Cardiac fibroblast (primary cell): ENCODE measurements at regions not wholly inside any gene's neighbourhood (a gene's known extent, or its start where the extent isn't known, plus 50 kb on each side); places are given as distances from the start of the nearest gene placed in this dataset.
A peak's percentile ranks its signal among the peaks of the same experiment; 100 is the strongest.
"Not testable (repeated sequence)": the region's sequence is repeated elsewhere in the genome, so short reads cannot be mapped to it uniquely, and the experiment has no call there.

Experiments used
- DNase-seq, 2 donors: peaks; one replicate each; pipeline versions ENCODE4 v3.0.0 to v3.0.0-alpha.2; 2010; ENCODE audit warnings: low read depth in 2 of 2
- H3K4me3 ChIP-seq, 2 donors: replicated peaks in 1 of 2; 1 replicate in 1 of 2; 2 replicates in 1 of 2; pipeline ENCODE4 v1.5.1; 2011; ENCODE audit warnings: low read depth in 2 of 2, low read length in 2 of 2, mild to moderate bottlenecking in 2 of 2, moderate library complexity in 1 of 2
- TF ChIP-seq, protein P1 (sequence below): IDR thresholded peaks from one replicate; pipeline ENCODE4 v1.5.1; 2011; ENCODE audit warnings: low read depth, mild to moderate bottlenecking, low read length, inconsistent platforms

DNA sequence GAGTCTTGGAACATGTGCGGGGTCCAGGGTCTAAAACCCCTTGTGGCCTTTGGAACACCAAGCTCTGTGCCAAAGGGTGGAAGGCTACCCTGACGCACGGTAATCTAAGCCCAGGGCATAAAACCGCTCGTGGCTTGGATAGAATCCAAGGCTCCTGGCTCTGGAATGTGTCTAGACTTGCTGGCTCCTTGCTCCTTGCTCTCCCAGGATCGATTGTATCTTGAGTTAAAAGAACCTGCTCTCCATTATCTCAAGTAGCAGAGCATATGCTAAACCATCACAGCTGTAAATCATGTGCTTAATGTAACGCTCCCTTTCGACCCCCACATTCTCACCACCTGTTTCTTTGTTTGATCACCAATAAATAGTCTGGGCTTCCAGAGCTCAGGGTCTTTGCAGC is 50.3 kb downstream of the TLCD4 start:
- not testable (repeated sequence) for H3K4me3 ChIP-seq
- DNase-seq: peak; percentile 21 to 33

DNA sequence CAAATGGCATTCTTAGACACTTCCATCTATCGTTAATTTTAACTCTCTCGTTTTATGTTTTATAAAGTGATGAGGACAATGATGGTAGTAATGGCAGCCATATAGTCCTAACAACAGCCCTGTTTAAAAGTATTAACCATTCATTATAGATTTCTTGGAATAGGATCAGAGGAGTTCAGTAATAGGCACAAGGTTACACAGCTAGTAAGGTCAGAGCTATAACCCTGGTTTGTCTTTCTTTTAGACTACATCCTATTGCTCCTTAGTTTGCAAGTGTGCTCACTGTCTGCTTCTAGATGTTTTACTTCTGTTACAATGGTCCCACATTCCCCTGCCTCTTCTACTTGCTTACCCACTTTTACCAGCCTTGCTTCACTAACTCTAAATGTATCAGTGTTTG is 50.9 kb downstream of the TLCD4 start:
- no peak for DNase-seq
- no peak overlapping the region for H3K4me3 ChIP-seq
- TF ChIP-seq, protein P1, sequence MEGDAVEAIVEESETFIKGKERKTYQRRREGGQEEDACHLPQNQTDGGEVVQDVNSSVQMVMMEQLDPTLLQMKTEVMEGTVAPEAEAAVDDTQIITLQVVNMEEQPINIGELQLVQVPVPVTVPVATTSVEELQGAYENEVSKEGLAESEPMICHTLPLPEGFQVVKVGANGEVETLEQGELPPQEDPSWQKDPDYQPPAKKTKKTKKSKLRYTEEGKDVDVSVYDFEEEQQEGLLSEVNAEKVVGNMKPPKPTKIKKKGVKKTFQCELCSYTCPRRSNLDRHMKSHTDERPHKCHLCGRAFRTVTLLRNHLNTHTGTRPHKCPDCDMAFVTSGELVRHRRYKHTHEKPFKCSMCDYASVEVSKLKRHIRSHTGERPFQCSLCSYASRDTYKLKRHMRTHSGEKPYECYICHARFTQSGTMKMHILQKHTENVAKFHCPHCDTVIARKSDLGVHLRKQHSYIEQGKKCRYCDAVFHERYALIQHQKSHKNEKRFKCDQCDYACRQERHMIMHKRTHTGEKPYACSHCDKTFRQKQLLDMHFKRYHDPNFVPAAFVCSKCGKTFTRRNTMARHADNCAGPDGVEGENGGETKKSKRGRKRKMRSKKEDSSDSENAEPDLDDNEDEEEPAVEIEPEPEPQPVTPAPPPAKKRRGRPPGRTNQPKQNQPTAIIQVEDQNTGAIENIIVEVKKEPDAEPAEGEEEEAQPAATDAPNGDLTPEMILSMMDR: no peak

DNA sequence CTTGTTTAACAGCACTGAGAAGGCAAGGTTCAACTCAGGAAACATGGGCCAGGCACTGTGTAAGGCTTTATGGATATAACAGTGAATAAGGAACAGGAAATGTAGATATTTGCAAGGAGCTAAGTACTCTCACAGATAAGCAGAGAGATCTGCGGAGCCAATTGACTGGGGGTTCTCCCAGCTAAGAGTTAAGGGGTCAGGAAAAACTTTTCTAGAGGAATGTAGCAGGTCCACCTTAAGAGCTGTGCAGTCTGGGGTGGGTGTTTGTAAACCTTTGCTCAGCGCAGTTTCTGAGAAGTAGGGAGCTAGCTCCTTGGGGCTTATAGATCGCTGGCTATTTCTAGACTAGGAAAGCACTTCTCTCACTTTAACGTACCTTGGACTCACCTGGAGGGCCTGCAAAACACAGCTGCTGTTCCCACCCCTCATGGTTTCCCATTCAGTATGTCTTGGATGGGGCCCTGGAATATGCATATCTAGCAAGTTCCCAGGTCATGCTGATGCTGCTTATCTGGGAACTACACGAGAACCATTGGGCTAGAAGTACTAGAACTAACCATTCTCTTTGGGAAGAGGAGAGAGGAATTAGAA is 51.7 kb downstream of the TLCD4 start:
- no peak for DNase-seq
- TF ChIP-seq, protein P1: no peak
- H3K4me3 ChIP-seq: no peak overlapping the region

DNA sequence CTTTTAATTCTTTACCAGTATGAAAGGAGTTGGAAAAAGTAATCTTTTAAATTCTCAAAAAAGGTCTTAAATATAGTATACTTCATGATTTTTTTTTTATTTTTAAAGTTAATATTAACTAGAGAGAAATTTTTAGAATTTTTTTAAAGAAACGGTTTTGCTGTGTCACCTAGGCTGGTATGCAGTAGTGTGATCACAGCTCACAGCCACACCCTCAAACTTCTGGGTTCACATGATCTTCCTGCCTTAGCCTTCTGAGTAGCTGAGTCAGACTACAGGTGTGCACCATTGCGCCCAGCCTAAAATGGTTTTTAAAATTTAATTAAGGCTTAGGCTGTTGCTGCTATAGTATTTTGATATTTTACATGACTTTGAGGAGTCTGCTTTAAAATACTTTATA is 52.4 kb downstream of the TLCD4 start:
- no peak overlapping the region for H3K4me3 ChIP-seq
- TF ChIP-seq, protein P1: no peak
- DNase-seq: peak in 1 of 2 donors; percentile 6

DNA sequence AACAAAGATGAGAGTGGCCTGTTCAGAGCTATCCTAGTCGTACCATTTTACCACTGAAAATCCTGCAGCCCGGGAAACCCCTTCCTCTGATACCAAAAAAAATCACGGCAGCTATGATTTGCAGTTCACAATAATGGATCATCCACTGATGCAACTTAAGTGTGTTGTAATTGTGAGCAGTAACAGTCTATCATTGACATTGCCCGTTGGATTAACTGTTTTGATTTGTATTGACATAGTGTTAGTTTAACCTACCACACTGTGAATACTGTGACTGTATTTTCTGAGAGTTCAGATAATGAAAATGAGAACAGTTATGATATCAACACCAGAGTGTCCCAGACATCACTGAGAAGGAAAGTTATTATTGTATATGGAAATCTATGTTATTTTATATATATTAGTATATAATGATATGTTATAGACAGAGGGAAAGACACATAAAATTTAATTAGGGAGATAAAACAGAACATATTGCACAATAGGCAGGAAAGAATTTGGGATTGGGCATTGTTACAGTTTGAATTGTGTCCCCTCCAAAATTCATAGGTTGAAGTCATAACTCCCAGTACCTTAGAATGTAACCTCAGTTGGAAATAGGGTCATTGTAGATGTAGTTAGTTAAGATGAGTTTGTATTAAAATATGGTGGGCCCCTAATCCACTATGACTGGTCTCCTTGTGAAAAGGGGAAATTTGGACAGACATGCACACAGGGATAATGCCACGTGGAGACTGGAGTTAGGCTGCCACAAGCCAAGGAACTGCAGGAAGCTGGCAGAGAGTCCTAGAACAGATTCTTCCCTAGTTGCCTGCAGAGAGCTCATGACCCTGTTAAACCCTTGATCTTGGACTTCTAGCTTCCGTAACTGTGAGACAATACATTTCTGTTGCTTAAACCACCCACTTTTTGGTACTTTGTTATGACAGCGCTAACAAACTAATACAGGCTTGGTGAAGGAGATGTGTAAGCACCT is 54.4 kb downstream of the TLCD4 start:
- TF ChIP-seq, protein P1: no peak
- DNase-seq: no peak
- no peak overlapping the region for H3K4me3 ChIP-seq

DNA sequence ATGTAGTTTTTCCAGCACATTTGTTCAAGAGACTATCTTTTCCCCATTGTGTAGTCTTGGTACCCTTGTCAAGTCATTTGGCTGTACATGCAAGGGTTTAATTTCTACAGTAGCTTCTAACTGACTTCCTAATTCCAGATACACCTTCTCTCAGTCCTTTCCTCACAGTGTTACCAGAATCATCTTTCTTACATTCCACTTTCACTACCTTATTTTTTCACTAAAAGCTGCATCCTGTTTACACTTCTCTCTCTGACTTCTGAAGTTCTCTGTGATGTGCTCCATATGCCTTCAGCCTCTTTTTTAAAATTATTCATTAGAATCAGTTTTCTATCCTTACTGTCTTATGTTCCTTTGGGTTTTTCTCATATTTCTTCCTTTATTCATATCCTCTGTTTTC is 57.1 kb upstream of the RWDD3 start:
- DNase-seq: no peak
- no peak overlapping the region for H3K4me3 ChIP-seq
- TF ChIP-seq, protein P1: no peak

DNA sequence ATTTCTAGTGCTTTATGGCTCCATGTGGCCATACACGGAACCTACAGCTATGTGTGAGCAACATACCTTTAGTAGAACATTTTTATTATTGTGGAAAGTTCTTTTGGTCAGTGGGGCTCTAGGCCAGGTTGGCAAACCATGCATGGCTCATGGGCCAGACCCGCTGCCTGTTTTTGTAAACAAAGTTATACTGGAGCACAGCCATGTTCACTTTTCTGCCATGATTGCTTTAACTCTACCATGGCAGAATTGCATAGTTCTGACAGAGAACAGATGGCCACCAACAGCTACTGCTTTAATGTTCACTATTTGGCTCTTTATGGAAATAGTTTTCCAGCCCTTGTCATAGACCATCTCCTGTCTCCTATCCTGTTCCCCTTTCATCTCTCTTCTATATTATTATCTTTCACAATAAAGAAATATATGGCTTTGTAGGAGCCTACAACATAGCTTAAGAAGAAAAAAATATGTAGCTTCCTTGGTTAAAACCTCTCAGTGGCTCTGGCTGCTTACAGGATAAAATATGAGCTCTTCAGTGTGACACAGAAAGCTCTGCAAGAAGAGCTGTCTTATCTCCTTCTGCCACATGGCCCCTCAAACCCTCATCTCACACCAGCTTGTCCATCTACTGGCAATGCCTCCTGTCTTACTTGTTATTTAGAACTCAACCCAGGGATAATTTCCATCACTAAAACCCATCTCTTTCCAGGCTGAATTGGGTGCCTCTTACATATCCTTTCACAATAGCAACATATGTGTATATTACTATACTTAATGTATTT is 54.6 kb upstream of the RWDD3 start:
- H3K4me3 ChIP-seq: no peak overlapping the region
- TF ChIP-seq, protein P1: no peak
- DNase-seq: no peak
